SKM-1 (cell line): ENCODE measurements at regions not wholly inside any gene's neighbourhood (a gene's known extent, or its start where the extent isn't known, plus 50 kb on each side); places are given as distances from the start of the nearest gene placed in this dataset.
"Not testable (repeated sequence)": the region's sequence is repeated elsewhere in the genome, so short reads cannot be mapped to it uniquely, and the experiment has no call there.

Experiments
- DNase-seq: peaks from one replicate; lab custom pipeline; 2025; ENCODE audit not compliant: unreplicated experiment; lab: John Stamatoyannopoulos, UW

GRCh38 chrX:65451663-65452062 is 82.9 kb downstream of the LAS1L start:
- peak; percentile 9 for DNase-seq

GRCh38 chrX:65420154-65420553 is 114.4 kb downstream of the LAS1L start:
- no peak for DNase-seq

GRCh38 chrX:65407662-65408061 is 126.9 kb downstream of the LAS1L start:
- DNase-seq: not testable (repeated sequence)

GRCh38 chrX:65407157-65407626 is 127.4 kb downstream of the LAS1L start:
- no peak for DNase-seq

- no peak for DNase-seq
Measured at GRCh38 chrX:65406532-65406931, 128.1 kb downstream of the LAS1L start.

DNA sequence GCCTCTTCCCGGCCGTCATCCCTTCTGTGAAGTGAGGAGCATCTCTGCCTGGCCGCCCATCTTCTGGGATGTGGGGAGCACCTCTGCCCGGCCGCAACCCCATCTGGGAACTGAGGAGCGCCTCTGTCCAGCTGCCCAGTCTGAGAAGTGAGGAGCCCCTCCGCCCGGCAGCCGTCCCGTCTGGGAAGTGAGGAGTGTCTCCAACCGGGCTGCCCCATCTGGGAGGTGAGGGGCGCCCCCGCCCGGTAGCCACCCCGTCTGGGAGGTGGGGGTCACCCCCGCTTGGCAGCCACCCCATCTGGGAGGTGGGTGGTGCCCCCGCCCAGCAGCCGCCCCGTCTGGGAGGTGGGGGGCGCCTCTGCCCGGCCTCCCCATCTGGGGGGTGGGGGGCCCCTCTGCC is 142.3 kb downstream of the LAS1L start:
- no peak for DNase-seq

DNA sequence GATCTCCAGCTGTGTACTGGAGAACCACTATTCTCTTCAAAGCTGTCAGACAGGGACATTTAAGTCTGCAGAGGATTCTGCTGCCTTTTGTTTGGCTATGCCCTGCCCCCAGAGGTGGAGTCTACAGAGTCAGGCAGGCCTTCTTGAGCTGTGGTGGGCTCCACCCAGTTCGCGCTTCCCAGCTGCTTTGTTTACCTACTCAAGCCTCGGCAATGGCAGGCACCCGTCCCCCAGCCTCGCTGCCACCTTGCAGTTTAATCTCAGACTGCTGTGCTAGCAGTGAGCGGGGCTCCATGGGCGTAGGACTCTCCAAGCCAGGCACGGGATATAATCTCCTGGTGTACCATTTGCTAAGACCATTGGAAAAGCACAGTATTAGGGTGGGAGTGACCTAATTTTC is 145.5 kb downstream of the LAS1L start:
- DNase-seq: not testable (repeated sequence)
